OCI-LY1 (cell line): ENCODE measurements at regions not wholly inside any gene's neighbourhood (a gene's known extent, or its start where the extent isn't known, plus 50 kb on each side); places are given as distances from the start of the nearest gene placed in this dataset.

Source experiments
- EZH2 ChIP-seq: fragments of 200-600 bp; sonication (generic), shearing (Covaris generic); IDR thresholded peaks from 2 replicates; pipeline ENCODE4 v1.8.0; 2017; ENCODE audit warnings: borderline replicate concordance, mixed run types, mild to moderate bottlenecking, antibody characterized with exemption, low read length, moderate library complexity, mixed read lengths
- TF ChIP-seq, protein P1 (sequence below): fragments of 200-600 bp; sonication (generic), shearing (Covaris generic); IDR thresholded peaks from 2 replicates; pipeline ENCODE4 v1.5.1; 2017; ENCODE audit warnings: mild to moderate bottlenecking, antibody characterized with exemption, low read length, moderate library complexity, mixed read lengths

DNA sequence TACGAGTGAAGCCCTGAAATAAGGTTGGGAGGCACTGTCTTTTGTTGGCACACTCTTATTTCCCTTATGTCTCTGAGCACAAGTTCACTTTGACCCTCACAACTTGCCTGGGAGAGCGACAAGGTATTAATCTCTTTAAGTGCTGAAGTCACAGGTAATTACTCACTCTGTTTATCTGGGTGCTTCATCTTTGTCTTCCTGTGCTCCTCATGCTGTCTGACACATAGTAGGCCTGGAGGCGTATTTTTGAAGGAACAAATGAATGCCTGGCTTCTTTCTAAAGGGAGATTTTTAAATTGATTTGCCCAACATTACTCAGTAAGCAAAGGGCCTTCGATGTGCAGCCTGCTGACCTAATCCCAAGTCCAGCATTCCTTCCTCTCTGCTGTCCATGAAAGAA is 507.1 kb upstream of the TNP1 start:
- TF ChIP-seq, protein P1, sequence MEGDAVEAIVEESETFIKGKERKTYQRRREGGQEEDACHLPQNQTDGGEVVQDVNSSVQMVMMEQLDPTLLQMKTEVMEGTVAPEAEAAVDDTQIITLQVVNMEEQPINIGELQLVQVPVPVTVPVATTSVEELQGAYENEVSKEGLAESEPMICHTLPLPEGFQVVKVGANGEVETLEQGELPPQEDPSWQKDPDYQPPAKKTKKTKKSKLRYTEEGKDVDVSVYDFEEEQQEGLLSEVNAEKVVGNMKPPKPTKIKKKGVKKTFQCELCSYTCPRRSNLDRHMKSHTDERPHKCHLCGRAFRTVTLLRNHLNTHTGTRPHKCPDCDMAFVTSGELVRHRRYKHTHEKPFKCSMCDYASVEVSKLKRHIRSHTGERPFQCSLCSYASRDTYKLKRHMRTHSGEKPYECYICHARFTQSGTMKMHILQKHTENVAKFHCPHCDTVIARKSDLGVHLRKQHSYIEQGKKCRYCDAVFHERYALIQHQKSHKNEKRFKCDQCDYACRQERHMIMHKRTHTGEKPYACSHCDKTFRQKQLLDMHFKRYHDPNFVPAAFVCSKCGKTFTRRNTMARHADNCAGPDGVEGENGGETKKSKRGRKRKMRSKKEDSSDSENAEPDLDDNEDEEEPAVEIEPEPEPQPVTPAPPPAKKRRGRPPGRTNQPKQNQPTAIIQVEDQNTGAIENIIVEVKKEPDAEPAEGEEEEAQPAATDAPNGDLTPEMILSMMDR, result no peak
- no peak for TF ChIP-seq EZH2
